Body of pancreas (tissue), 4 donors: ENCODE measurements at regions not wholly inside any gene's neighbourhood (a gene's known extent, or its start where the extent isn't known, plus 50 kb on each side); places are given as distances from the start of the nearest gene placed in this dataset.
"Not testable (repeated sequence)": the region's sequence is repeated elsewhere in the genome, so short reads cannot be mapped to it uniquely, and the experiment has no call there.

ENCODE experiments used
- ATAC-seq: fragments of 150-250 bp; one replicate; pipeline ENCODE4 v1.9.1; 2016
- DNase-seq, 4 donors: peaks; one replicate each; pipeline ENCODE4 v3.0.0-alpha.2; 2019
- H3K27ac ChIP-seq, 4 donors: fragments of 200-600 bp; sonication (generic); 1 replicate in 3 of 4; 2 replicates in 1 of 4; pipeline versions ENCODE4 v1.5.1 to v1.6.1; 2016 to 2019; ENCODE audit warnings: mild to moderate bottlenecking in 1 of 4, mixed read lengths in 1 of 4, moderate library complexity in 1 of 4
- H3K27me3 ChIP-seq, 2 donors: fragments of 200-600 bp; sonication (generic); one replicate each; pipeline ENCODE4 v1.6.0; 2016; ENCODE audit warnings: mild to moderate bottlenecking in 1 of 2
- H3K36me3 ChIP-seq, 2 donors: fragments of 200-600 bp; sonication (generic); replicated peaks in 1 of 2; 2 replicates each; pipeline ENCODE4 v1.5.1; 2016; ENCODE audit warnings: low read depth in 2 of 2; ENCODE audit not compliant: insufficient read depth in 1 of 2
- H3K4me1 ChIP-seq: fragments of 200-600 bp; sonication (generic); one replicate; pipeline ENCODE4 v1.6.0; 2016
- H3K4me3 ChIP-seq, 2 donors: fragments of 200-600 bp; sonication (generic); 1 replicate in 1 of 2; 2 replicates in 1 of 2; pipeline ENCODE4 v1.5.1; 2016 to 2019
- H3K9me3 ChIP-seq, 3 donors: fragments of 200-600 bp; sonication (generic); 1 replicate in 2 of 3; 2 replicates in 1 of 3; pipeline ENCODE4 v1.5.1; 2016
- POLR2A ChIP-seq, 3 donors: fragments of 450-650 bp; IDR thresholded peaks; one replicate each; pipeline ENCODE4 v1.6.1; 2016; ENCODE audit warnings: antibody characterized with exemption in 3 of 3, mild to moderate bottlenecking in 2 of 3
- WGBS, 2 donors: methylation state at CpG; one replicate each; pipeline ENCODE4 v1.1.5; 2017; 5-methylcytosine and 5-hydroxymethylcytosine counted together
- intact Hi-C: fragments of 100-400 bp; cut with DNase I; formaldehyde crosslinking; loops from one replicate; pipeline ENCODE4 v1.15.1; 2023
- TF ChIP-seq, protein P1 (sequence below), 7 experiments: fragments of 450-650 bp in 4 of 7; fragments of 200-600 bp in 3 of 7; sonication (generic) in 3 of 7; IDR thresholded peaks; one replicate each; pipeline ENCODE4 v1.5.1; 2016 to 2019; ENCODE audit warnings: antibody characterized with exemption in 7 of 7

DNA sequence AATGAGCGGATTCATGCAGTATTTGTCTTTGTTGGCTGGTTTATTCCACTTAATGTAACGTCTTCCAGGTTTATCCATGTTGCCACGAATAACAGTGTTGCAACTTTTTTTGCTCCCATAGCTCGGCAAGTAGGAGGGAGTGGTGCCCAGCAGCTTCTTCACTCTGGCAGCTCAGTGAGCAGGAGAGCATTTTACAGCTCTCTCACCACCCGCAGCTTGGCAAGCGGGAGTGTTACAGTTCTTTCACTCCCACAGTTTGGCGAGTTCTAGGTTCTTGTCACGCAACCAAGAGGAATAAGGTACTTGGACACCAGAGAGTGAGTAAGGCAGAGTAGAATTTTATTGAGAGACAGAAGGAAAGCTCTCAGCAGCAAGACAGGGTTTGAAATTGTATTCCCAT, 935.2 kb downstream of the TBL1XR1 start:
- H3K4me1 ChIP-seq: no peaks in the 10 kb centered on the region
- TF ChIP-seq, protein P1, sequence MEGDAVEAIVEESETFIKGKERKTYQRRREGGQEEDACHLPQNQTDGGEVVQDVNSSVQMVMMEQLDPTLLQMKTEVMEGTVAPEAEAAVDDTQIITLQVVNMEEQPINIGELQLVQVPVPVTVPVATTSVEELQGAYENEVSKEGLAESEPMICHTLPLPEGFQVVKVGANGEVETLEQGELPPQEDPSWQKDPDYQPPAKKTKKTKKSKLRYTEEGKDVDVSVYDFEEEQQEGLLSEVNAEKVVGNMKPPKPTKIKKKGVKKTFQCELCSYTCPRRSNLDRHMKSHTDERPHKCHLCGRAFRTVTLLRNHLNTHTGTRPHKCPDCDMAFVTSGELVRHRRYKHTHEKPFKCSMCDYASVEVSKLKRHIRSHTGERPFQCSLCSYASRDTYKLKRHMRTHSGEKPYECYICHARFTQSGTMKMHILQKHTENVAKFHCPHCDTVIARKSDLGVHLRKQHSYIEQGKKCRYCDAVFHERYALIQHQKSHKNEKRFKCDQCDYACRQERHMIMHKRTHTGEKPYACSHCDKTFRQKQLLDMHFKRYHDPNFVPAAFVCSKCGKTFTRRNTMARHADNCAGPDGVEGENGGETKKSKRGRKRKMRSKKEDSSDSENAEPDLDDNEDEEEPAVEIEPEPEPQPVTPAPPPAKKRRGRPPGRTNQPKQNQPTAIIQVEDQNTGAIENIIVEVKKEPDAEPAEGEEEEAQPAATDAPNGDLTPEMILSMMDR (IDR thresholded peaks at IDR 0.05): no peak
- TF ChIP-seq POLR2A (IDR thresholded peaks at IDR 0.05): no peak
- no peak for DNase-seq
- H3K27me3 ChIP-seq: no peaks in the 10 kb centered on the region
- H3K36me3 ChIP-seq: no peaks in the 10 kb centered on the region
- intact Hi-C loops: no loop called here
- 73 to 80% methylated on average over 8 of the region's 8 CpGs for WGBS, 2 donors
- no peak overlapping the region for H3K4me3 ChIP-seq
- ATAC-seq: no peak
- peaks cover 0 to 3% (median 0%) of the 10 kb centered on the region in 3 donors for H3K9me3 ChIP-seq
- H3K27ac ChIP-seq: no peak overlapping the region

- H3K4me1 ChIP-seq: peaks cover 4% of the 10 kb centered on the region
- ATAC-seq (no peak), DNase-seq (no peak)
- no peaks in the 10 kb centered on the region for H3K9me3 ChIP-seq
- H3K27ac ChIP-seq: no peak overlapping the region
- no peak for TF ChIP-seq POLR2A (IDR thresholded peaks at IDR 0.05)
- TF ChIP-seq, protein P1 (IDR thresholded peaks at IDR 0.05): no peak
- 65 to 72% methylated on average over 3 of the region's 3 CpGs for WGBS, 2 donors
- intact Hi-C loops: no loop called here
- no peaks in the 10 kb centered on the region for H3K36me3 ChIP-seq
- no peak overlapping the region for H3K4me3 ChIP-seq
- H3K27me3 ChIP-seq: no peaks in the 10 kb centered on the region
These were observed 950.1 kb downstream of the TBL1XR1 start for GRCh38 chr3:176247191-176247590.

DNA sequence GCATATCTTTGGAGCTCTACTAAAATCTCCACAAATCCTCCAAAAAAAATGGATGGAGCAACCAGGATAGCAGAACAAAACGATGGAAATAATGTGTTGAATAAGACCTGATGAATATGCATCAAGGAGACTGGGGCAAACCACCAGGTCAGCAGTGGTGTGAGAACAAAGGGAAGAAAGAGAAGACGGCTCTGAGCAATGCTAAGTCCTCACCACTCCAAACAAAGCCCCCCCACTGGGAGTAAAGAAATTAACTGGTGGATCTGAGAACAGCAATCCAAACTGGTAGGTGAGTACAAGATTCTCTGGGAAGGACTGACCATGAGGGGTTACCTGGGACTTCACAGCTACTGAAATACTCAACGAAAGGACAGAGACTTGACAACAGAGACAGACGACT, 977.3 kb downstream of the TBL1XR1 start:
- H3K36me3 ChIP-seq: no peaks in the 10 kb centered on the region
- no peaks in the 10 kb centered on the region for H3K9me3 ChIP-seq
- no peaks in the 10 kb centered on the region for H3K27me3 ChIP-seq
- TF ChIP-seq, protein P1 (IDR thresholded peaks at IDR 0.05): no peak
- no peak for TF ChIP-seq POLR2A (IDR thresholded peaks at IDR 0.05)
- intact Hi-C loops: no loop called here
- no peak overlapping the region for H3K4me3 ChIP-seq
- no peaks in the 10 kb centered on the region for H3K4me1 ChIP-seq
- ATAC-seq: no peak
- DNase-seq: no peak
- 47 to 48% methylated on average over 4 of the region's 4 CpGs for WGBS, 2 donors
- H3K27ac ChIP-seq: no peak overlapping the region

- no peak for ATAC-seq
- H3K9me3 ChIP-seq: no peaks in the 10 kb centered on the region
- intact Hi-C loops: no loop called here
- TF ChIP-seq, protein P1 (IDR thresholded peaks at IDR 0.05): no peak
- no peak for TF ChIP-seq POLR2A (IDR thresholded peaks at IDR 0.05)
- no peaks in the 10 kb centered on the region for H3K36me3 ChIP-seq
- no peak overlapping the region for H3K4me3 ChIP-seq
- 60 to 76% methylated on average over 1 of the region's 1 CpG for WGBS, 2 donors
- no peak for DNase-seq
- H3K27me3 ChIP-seq: no peaks in the 10 kb centered on the region
- no peak overlapping the region for H3K27ac ChIP-seq
- H3K4me1 ChIP-seq: no peaks in the 10 kb centered on the region
These were observed 982.5 kb downstream of the TBL1XR1 start for GRCh38 chr3:176214758-176215157.

DNA sequence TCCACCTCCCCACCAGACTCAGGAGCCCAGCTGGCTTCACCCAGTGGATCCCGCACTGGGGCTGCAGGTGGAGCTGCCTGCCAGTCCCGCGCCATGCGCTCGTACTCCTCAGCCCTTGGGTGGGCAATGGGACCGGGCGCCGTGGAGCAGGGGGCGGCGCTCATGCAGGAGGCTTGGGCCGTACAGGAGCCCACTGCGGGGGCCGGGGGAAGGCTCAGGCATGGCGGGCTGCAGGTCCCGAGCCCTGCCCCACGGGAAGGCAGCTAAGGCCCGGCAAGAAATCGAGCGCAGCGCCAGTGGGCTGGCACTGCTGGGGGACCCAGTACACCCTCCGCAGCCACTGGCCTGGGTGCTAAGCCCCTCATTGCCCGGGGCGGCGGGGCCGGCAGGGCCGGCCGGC, 984.0 kb downstream of the TBL1XR1 start:
- H3K4me3 ChIP-seq, intact Hi-C loops, H3K36me3 ChIP-seq, H3K9me3 ChIP-seq, H3K4me1 ChIP-seq, ATAC-seq, DNase-seq, H3K27me3 ChIP-seq, H3K27ac ChIP-seq: not testable (repeated sequence)
- 70 to 94% methylated on average over 2 to 9 of the region's 27 CpGs for WGBS, 2 donors
